ENCODE measurements at regions not wholly inside any gene's neighbourhood (a gene's known extent, or its start where the extent isn't known, plus 50 kb on each side); places are given as distances from the start of the nearest gene placed in this dataset.
"Not testable (repeated sequence)": the region's sequence is repeated elsewhere in the genome, so short reads cannot be mapped to it uniquely, and the experiment has no call there.

- DNase-seq (ENCODE audit: low read depth in 1 of 2, low spot score in 1 of 2) = no peak
- no peak for TF ChIP-seq JUND (IDR thresholded peaks at IDR 0.05; ENCODE audit: low read depth)
Observed at GRCh38 chr1:30451532-30452125, 271.8 kb downstream of the MATN1 start.

DNA sequence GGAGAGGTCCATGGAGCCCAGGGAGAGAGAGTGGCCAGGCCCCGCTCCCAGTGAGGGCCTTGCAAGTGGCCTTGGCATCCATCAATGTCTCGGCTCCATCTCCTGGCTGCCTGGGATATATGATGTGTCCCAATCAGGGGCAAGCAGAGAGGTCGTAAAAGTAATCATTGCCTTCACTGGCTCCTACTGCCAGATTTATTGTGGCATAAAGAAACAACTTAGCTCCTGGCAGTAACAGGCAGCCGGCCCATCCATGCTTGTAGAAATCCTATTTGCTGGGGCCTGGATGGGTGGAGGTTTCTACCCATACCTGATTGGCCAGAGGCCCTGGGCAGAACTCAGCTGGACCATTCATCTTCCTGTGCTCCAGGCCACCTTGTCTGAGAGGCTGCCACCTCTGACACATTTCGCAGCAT, 272.6 kb downstream of the MATN1 start:
- no peak for TF ChIP-seq JUND (IDR thresholded peaks at IDR 0.05; ENCODE audit: low read depth)
- no peak for DNase-seq (ENCODE audit: low read depth in 1 of 2, low spot score in 1 of 2)
- in situ Hi-C loops (cut with HindIII; ENCODE audit: low pct_unique_long_range_greater_than_20kb, low sequenced_read_pairs) = no loop called here

More at GRCh38 chr1:30451532-30452125, 271.8 kb downstream of the MATN1 start:
- in situ Hi-C loops (cut with HindIII; ENCODE audit: low pct_unique_long_range_greater_than_20kb, low sequenced_read_pairs) = no loop called here

- no peak for DNase-seq (ENCODE audit: low read depth in 1 of 2, low spot score in 1 of 2)
- no peak for TF ChIP-seq JUND (IDR thresholded peaks at IDR 0.05; ENCODE audit: low read depth)
- in situ Hi-C loops (cut with HindIII; ENCODE audit: low pct_unique_long_range_greater_than_20kb, low sequenced_read_pairs) = no loop called here
Observed at GRCh38 chr1:30450148-30450817, 273.1 kb downstream of the MATN1 start.

GRCh38 chr1:30449428-30450147, 273.8 kb downstream of the MATN1 start:
- in situ Hi-C loops (cut with HindIII; ENCODE audit: low pct_unique_long_range_greater_than_20kb, low sequenced_read_pairs) = no loop called here
- no peak for TF ChIP-seq JUND (IDR thresholded peaks at IDR 0.05; ENCODE audit: low read depth)
- DNase-seq (ENCODE audit: low read depth in 1 of 2, low spot score in 1 of 2) = no peak

DNA sequence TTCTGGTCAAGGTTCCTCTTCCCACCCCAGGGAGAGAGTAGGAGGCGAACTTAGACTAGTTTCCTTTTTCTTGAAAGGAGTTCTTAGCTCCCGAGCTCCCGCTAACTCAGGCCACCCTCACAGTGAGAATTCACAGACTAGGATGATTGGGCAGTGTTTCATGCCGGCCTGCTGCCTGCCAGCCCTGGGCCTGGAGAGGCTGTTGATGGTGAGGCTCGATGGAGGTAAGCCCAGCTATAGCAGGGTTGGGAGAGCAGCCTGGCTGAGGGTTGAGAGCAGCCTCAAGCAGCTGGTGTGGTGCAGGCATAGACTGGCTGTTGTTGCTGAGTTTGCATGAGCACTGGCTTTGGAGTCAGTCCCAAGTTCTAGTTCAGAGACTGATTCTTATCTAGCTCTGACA, 274.4 kb downstream of the MATN1 start:
- no peak for TF ChIP-seq JUND (IDR thresholded peaks at IDR 0.05; ENCODE audit: low read depth)
- DNase-seq (ENCODE audit: low read depth in 1 of 2, low spot score in 1 of 2) = no peak
- in situ Hi-C loops (cut with HindIII; ENCODE audit: low pct_unique_long_range_greater_than_20kb, low sequenced_read_pairs) = no loop called here

DNA sequence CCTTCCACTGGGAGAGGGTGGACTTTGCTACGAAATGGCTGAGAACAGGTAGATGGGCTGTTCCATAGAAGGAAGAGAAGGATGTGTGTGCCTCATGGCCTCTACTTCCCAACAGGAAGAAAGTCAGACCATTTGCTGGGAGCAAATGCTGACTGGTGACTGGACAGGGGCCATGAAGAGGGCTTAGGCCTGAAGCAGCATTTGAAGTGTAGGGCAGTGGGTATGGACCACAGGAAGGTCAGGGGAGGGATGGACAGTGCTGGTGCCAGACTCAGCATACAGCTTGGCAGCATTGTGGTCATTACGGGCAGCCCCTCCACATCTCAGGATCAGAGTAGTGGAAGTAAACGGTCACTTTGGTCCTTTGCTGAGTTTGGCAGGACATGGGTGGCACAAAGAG, 275.7 kb downstream of the MATN1 start:
- DNase-seq (ENCODE audit: low read depth in 1 of 2, low spot score in 1 of 2) = no peak
- no peak for TF ChIP-seq JUND (IDR thresholded peaks at IDR 0.05; ENCODE audit: low read depth)
- in situ Hi-C loops (cut with HindIII; ENCODE audit: low pct_unique_long_range_greater_than_20kb, low sequenced_read_pairs) = no loop called here

DNA sequence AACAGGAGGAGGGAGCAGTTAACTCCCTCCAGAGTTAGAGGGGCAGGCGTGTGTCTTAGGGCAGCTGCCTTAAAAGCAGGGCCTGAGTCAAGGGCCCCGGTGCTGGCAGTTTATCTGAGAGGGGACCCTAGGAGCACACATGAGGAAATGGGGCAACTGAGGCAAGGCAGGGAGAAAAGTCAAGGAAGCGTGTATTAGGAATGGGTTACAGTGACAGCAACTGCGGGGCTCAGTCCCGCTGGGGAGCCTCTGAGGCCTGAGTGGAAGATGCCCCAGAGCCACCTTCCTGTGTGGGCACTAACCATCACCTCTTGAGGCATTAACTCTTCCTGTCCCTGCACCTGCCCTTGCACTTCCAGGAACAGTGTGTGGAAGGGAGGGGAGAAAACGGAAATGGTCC, 276.3 kb downstream of the MATN1 start:
- TF ChIP-seq JUND (IDR thresholded peaks at IDR 0.05; ENCODE audit: low read depth) = no peak
- no peak for DNase-seq (ENCODE audit: low read depth in 1 of 2, low spot score in 1 of 2)
- in situ Hi-C loops (cut with HindIII; ENCODE audit: low pct_unique_long_range_greater_than_20kb, low sequenced_read_pairs) = no loop called here

DNA sequence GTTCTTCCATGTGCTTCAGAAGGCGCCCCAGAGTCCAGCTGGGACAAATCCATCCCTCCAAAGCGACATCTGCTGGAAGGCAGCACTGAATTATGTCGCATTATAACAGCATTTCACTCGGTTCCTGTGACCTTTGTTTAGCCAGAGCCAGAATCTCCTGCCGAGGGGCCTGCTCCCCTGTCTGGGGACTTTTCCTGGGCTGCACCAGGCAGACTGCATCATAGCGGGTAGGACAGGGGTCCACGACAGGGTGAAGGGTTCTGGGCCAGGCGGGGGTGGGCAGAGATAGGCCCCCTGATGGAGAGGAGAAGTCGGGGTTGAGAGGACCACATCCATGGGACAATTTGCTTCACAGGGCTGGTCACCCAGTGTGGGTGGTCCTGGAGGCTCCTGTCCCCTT, 276.9 kb downstream of the MATN1 start:
- no peak for TF ChIP-seq JUND (IDR thresholded peaks at IDR 0.05; ENCODE audit: low read depth)
- in situ Hi-C loops (cut with HindIII; ENCODE audit: low pct_unique_long_range_greater_than_20kb, low sequenced_read_pairs) = no loop called here

DNA sequence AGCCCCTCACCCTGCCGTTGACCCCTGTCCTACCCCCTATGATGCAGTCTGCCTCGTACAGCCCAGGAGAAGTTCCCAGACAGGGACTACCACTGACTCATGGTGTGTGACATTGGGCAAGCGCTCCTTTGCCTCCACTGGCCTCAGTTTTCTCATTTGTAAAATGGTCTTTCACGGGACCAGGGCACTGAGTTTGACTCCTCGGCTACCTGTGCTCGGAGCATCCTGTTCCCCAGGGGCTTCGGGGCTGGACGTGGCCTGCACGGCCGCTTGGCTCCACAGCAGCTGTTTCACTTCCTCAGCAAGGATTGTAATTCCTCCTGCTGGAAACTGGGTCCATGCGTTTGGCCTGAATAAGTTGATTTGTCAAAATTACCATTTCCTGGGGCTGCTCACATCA, 277.3 kb downstream of the MATN1 start:
- no peak for DNase-seq (ENCODE audit: low read depth in 1 of 2, low spot score in 1 of 2)
- TF ChIP-seq JUND (IDR thresholded peaks at IDR 0.05; ENCODE audit: low read depth) = no peak
- in situ Hi-C loops (cut with HindIII; ENCODE audit: low pct_unique_long_range_greater_than_20kb, low sequenced_read_pairs) = no loop called here

More for the DNA sequence above, 276.9 kb downstream of the MATN1 start:
- DNase-seq (ENCODE audit: low read depth in 1 of 2, low spot score in 1 of 2) = no peak

DNA sequence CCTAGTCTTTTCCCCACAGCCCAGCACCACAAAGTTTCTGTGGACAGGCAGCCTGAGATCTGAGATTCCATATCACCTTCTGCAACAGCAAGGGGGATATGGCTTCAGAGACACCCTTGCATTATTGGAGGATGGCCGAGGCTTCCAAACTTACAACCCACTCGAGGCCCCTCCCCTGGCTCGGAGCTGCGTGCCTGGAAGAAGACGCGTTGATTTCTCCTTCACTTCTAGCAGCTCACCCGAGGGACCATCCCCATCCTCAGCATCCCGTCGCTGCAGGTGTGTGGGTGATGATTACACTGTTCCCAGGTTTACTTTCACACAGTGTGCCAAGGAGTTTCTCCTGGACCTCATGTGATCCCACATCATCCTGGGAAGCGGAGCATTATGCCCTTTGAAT, 277.9 kb downstream of the MATN1 start:
- TF ChIP-seq JUND (IDR thresholded peaks at IDR 0.05; ENCODE audit: low read depth) = no peak
- in situ Hi-C loops (cut with HindIII; ENCODE audit: low pct_unique_long_range_greater_than_20kb, low sequenced_read_pairs) = no loop called here
- DNase-seq (ENCODE audit: low read depth in 1 of 2, low spot score in 1 of 2) = no peak

DNA sequence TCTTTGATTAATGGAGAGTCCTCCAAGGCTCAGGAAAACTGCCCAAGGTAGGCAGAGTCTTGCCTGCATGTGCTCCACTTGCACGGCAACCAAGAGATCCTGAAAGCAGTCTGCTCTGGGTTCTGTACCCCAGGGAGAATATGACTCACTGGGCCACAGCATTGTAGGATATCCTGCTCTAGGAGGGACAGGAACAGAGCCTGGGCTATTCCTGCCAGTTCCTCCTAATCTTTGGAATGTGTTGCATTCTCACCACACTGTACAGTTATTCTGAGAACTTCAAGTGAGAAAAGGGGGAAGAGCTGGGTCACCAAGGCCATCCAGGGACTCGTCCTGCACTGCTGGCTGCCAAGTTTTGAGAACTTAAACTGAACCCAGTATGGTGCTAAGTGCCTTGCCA, 278.5 kb downstream of the MATN1 start:
- in situ Hi-C loops (cut with HindIII; ENCODE audit: low pct_unique_long_range_greater_than_20kb, low sequenced_read_pairs) = no loop called here
- DNase-seq (ENCODE audit: low read depth in 1 of 2, low spot score in 1 of 2) = no peak
- no peak for TF ChIP-seq JUND (IDR thresholded peaks at IDR 0.05; ENCODE audit: low read depth)

- in situ Hi-C loops (cut with HindIII; ENCODE audit: low pct_unique_long_range_greater_than_20kb, low sequenced_read_pairs) = no loop called here
Observed at GRCh38 chr1:30444401-30444800, 279.0 kb downstream of the MATN1 start.

GRCh38 chr1:30438274-30438673, 285.1 kb downstream of the MATN1 start:
- in situ Hi-C loops (cut with HindIII; ENCODE audit: low pct_unique_long_range_greater_than_20kb, low sequenced_read_pairs); DNase-seq (ENCODE audit: low read depth in 1 of 2, low spot score in 1 of 2): not testable (repeated sequence)

More at GRCh38 chr1:30444401-30444800, 279.0 kb downstream of the MATN1 start:
- TF ChIP-seq JUND (IDR thresholded peaks at IDR 0.05; ENCODE audit: low read depth) = no peak
- DNase-seq (ENCODE audit: low read depth in 1 of 2, low spot score in 1 of 2) = no peak

All from T47D (cell line).